ENCODE measurements at regions not wholly inside any gene's neighbourhood (a gene's known extent, or its start where the extent isn't known, plus 50 kb on each side); places are given as distances from the start of the nearest gene placed in this dataset.

DNA sequence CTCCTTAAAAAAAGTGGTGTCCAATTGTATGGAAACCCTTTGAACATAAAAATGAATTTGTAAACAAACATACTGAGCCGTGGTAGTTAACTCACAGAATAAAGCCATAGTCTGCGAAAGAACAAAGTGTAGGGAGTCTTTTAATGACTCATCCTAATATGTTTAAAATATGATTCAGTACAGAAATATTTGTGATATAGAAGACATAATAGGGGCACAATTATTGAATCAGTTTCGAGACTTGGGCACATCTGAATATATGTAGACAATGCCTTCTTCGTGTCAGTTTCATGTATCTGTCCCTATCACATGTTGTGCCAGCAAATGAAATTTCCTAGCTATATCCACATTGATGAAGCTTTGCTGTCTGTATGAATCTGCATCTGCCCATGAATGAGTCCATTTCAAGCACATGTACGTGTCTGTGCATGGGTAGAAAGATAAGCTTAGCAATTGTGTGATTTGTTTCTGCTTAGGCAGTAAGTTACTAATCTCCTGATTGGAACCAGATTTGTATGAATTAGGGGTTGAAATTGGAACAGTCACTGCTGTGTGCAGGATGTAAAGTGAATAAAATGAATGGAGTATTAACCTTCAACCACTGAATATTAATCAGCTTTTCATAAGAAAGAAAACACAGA, 112.5 kb upstream of the SOX9 start:
- BruUV-seq (replicated peaks), result no TSS peak
- Histone ChIP-seq H3K4me3 (ENCODE audit: low read depth in 2 of 2, low read length in 2 of 2) (no peak overlapping the region), H3K27ac (ENCODE audit: low read length) (no peak overlapping the region), H3K4me1 (ENCODE audit: control insufficient read depth, insufficient read depth, low read length) (no peaks in the 10 kb centered on the region), H3K27me3 (ENCODE audit: control insufficient read depth, insufficient read depth, low read length) (peaks cover 2% of the 10 kb centered on the region; the same call in 1 of the 2 replicates), H3K36me3 (ENCODE audit: control insufficient read depth, insufficient read depth, low read length) (no peaks in the 10 kb centered on the region), H3K9me3 (ENCODE audit: control insufficient read depth, insufficient read depth, low read depth, low read length) (no peaks in the 10 kb centered on the region)
- no peak for DNase-seq (ENCODE audit: low read depth, low spot score)
- intact Hi-C loops (cut with micrococcal nuclease; ENCODE audit: unreplicated experiment) (no loop called here), in situ Hi-C loops (cut with HindIII; ENCODE audit: low pct_unique_long_range_greater_than_20kb, low sequenced_read_pairs) (no loop called here)
- TF ChIP-seq POLR2AphosphoS5 (IDR thresholded peaks at IDR 0.05; ENCODE audit: low read depth, low read length) (no peak), CTCF (IDR thresholded peaks at IDR 0.05) (no peak), TCF7L2 (IDR thresholded peaks at IDR 0.05; ENCODE audit: low read depth, low read length) (no peak), SIN3A (IDR thresholded peaks at IDR 0.05; ENCODE audit: borderline replicate concordance, insufficient read depth, low read depth, low read length) (no peak), REST (IDR thresholded peaks at IDR 0.05; ENCODE audit: insufficient read depth in 1 of 2, low read depth in 2 of 2, low read length in 1 of 2) (no peak)
- POLR2A ChIA-PET, result no interaction called here
- CTCF ChIA-PET, result no interaction called here
- no peak for ATAC-seq

- no TSS peak for BruUV-seq (replicated peaks)
- TF ChIP-seq TCF7L2 (IDR thresholded peaks at IDR 0.05; ENCODE audit: low read depth, low read length) (no peak), REST (IDR thresholded peaks at IDR 0.05; ENCODE audit: insufficient read depth in 1 of 2, low read depth in 2 of 2, low read length in 1 of 2) (no peak), SIN3A (IDR thresholded peaks at IDR 0.05; ENCODE audit: borderline replicate concordance, insufficient read depth, low read depth, low read length) (no peak), POLR2AphosphoS5 (IDR thresholded peaks at IDR 0.05; ENCODE audit: low read depth, low read length) (no peak)
- intact Hi-C loops (cut with micrococcal nuclease; ENCODE audit: unreplicated experiment), result no loop called here
- H3K4me3 ChIP-seq (ENCODE audit: low read depth in 2 of 2, low read length in 2 of 2), result no peak overlapping the region
- H3K9me3 ChIP-seq (ENCODE audit: control insufficient read depth, insufficient read depth, low read depth, low read length), result no peaks in the 10 kb centered on the region
- peaks cover 2% of the 10 kb centered on the region; the same call in 1 of the 2 replicates for H3K27me3 ChIP-seq (ENCODE audit: control insufficient read depth, insufficient read depth, low read length)
- DNase-seq (ENCODE audit: low read depth, low spot score) (no peak), ATAC-seq (no peak)
- no peaks in the 10 kb centered on the region for H3K4me1 ChIP-seq (ENCODE audit: control insufficient read depth, insufficient read depth, low read length)
- H3K36me3 ChIP-seq (ENCODE audit: control insufficient read depth, insufficient read depth, low read length), result no peaks in the 10 kb centered on the region
- CTCF ChIA-PET, result no interaction called here
- H3K27ac ChIP-seq (ENCODE audit: low read length), result no peak overlapping the region
- in situ Hi-C loops (cut with HindIII; ENCODE audit: low pct_unique_long_range_greater_than_20kb, low sequenced_read_pairs), result no loop called here
- POLR2A ChIA-PET, result no interaction called here
Measured at GRCh38 chr17:72011561-72011960, 109.3 kb upstream of the SOX9 start.

All from Panc1 (cell line).